ENCODE measurements at regions not wholly inside any gene's neighbourhood (a gene's known extent, or its start where the extent isn't known, plus 50 kb on each side); places are given as distances from the start of the nearest gene placed in this dataset.

DNA sequence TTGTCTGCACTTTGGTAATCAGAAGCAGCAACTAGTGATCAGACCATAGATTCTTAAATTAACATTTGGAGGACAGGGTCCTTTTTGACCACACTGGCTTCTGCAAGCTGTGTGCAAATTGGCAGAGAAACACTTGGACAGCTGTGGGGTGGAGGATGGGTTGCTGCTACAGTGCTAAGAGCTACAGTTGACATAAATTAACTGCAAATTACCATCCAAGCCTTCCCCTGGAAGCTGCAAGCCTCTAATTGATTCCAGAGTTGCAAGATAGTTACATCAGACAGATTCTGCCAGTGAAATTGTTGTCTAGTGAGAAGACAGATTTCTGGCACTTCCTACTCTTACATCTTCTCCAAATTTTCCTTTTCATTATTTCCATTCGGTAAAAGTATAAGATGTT, 517.7 kb downstream of the DIRAS2 start:
- TF ChIP-seq, protein P1, sequence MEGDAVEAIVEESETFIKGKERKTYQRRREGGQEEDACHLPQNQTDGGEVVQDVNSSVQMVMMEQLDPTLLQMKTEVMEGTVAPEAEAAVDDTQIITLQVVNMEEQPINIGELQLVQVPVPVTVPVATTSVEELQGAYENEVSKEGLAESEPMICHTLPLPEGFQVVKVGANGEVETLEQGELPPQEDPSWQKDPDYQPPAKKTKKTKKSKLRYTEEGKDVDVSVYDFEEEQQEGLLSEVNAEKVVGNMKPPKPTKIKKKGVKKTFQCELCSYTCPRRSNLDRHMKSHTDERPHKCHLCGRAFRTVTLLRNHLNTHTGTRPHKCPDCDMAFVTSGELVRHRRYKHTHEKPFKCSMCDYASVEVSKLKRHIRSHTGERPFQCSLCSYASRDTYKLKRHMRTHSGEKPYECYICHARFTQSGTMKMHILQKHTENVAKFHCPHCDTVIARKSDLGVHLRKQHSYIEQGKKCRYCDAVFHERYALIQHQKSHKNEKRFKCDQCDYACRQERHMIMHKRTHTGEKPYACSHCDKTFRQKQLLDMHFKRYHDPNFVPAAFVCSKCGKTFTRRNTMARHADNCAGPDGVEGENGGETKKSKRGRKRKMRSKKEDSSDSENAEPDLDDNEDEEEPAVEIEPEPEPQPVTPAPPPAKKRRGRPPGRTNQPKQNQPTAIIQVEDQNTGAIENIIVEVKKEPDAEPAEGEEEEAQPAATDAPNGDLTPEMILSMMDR (IDR thresholded peaks at IDR 0.05; ENCODE audit: insufficient read depth, low read length, poor library complexity, severe bottlenecking) = no peak
- TF ChIP-seq EZH2phosphoT487 (conservative IDR thresholded peaks at IDR 0.05; ENCODE audit: low read length) = no peak

All from SU-DHL-6 (cell line).